CD4-positive, alpha-beta T cell (primary cell): ENCODE measurements at regions not wholly inside any gene's neighbourhood (a gene's known extent, or its start where the extent isn't known, plus 50 kb on each side); places are given as distances from the start of the nearest gene placed in this dataset.
"Not testable (repeated sequence)": the region's sequence is repeated elsewhere in the genome, so short reads cannot be mapped to it uniquely, and the experiment has no call there.

Experiments used
- ATAC-seq: fragments of 200-7000 bp; cut with Tn5 transposase; one replicate; pipeline ENCODE4 v1.10.0; 2022; ENCODE audit warnings: mild to moderate bottlenecking; ENCODE audit not compliant: poor library complexity
- CTCF ChIA-PET: fragments of 350-600 bp; sonication (Branson Sonifier 250); formaldehyde crosslinking; loops from one replicate; lab custom pipeline; 2021; ENCODE audit warnings: antibody characterized with exemption, inconsistent platforms; lab: Charles Lee
- POLR2A ChIA-PET: fragments of 350-600 bp; sonication (Branson Sonifier 250); formaldehyde crosslinking; loops from one replicate; lab custom pipeline; 2021; ENCODE audit warnings: antibody characterized with exemption, inconsistent platforms; lab: Charles Lee
- DNase-seq, 14 experiments: peaks; one replicate each; pipeline ENCODE4 v3.0.0-alpha.2; 2013 to 2020; ENCODE audit warnings: mixed read lengths in 2 of 14
- H3K27ac ChIP-seq, 2 donors: one replicate each; pipeline versions ENCODE4 v1.5.1 to v1.7.0; 2013; ENCODE audit warnings: low read length in 2 of 2, low read depth in 1 of 2, mild to moderate bottlenecking in 1 of 2
- H3K27me3 ChIP-seq, 2 experiments: 1 replicate in 1 of 2; 2 replicates in 1 of 2; pipeline versions ENCODE4 v1.6.1 to v1.7.0; 2013; ENCODE audit warnings: low read length in 2 of 2, control low read depth in 1 of 2, mild to moderate bottlenecking in 1 of 2, moderate library complexity in 1 of 2; ENCODE audit not compliant: insufficient read depth in 2 of 2, control insufficient read depth in 1 of 2
- H3K36me3 ChIP-seq: one replicate; pipeline ENCODE4 v1.6.1; 2013; ENCODE audit warnings: low read length, control low read depth; ENCODE audit not compliant: insufficient read depth
- H3K4me1 ChIP-seq: one replicate; pipeline ENCODE4 v1.6.1; 2013; ENCODE audit warnings: low read length, control low read depth; ENCODE audit not compliant: insufficient read depth
- H3K4me3 ChIP-seq: one replicate; pipeline ENCODE4 v1.5.1; 2013; ENCODE audit warnings: mild to moderate bottlenecking, low read length, moderate library complexity
- H3K9me3 ChIP-seq, 2 experiments: 1 replicate in 1 of 2; 2 replicates in 1 of 2; pipeline versions ENCODE4 v1.6.1 to v1.7.0; 2013; ENCODE audit warnings: low read length in 2 of 2, mild to moderate bottlenecking in 2 of 2, control low read depth in 1 of 2, moderate library complexity in 1 of 2; ENCODE audit not compliant: control insufficient read depth in 1 of 2, insufficient read depth in 1 of 2
- H3K27ac Mint-ChIP-seq: one replicate; pipeline ENCODE4 v1.8.0; 2020; ENCODE audit warnings: mixed read lengths
- H3K27me3 Mint-ChIP-seq: one replicate; pipeline ENCODE4 v1.8.0; 2021; ENCODE audit warnings: mixed read lengths
- H3K36me3 Mint-ChIP-seq: one replicate; pipeline ENCODE4 v1.8.0; 2021; ENCODE audit warnings: low read depth, mixed read lengths
- H3K4me1 Mint-ChIP-seq: one replicate; pipeline ENCODE4 v1.8.0; 2021; ENCODE audit warnings: low read depth, mixed read lengths
- H3K4me3 Mint-ChIP-seq: one replicate; pipeline ENCODE4 v1.8.0; 2020; ENCODE audit warnings: mild to moderate bottlenecking, mixed read lengths
- H3K9me3 Mint-ChIP-seq: one replicate; pipeline ENCODE4 v1.8.0; 2020; ENCODE audit warnings: mixed read lengths
- CTCF ChIP-seq: fragments of 200-600 bp; IDR thresholded peaks from one replicate; pipeline ENCODE4 v1.8.0; 2022; ENCODE audit warnings: antibody characterized with exemption, mild to moderate bottlenecking
- intact Hi-C, 2 experiments: fragments of 100-400 bp; cut with DNase I in 1 of 2; cut with micrococcal nuclease in 1 of 2; formaldehyde crosslinking; loops; one replicate each; pipeline versions ENCODE4 v1.15.1 to v1.9.0; 2023 to 2025; cut with DNase I, micrococcal nuclease

GRCh38 chr3:16075647-16076046, 98.8 kb upstream of the GALNT15 start:
- H3K9me3 Mint-ChIP-seq = peaks cover 2% of the 10 kb centered on the region
- peaks cover 2% of the 10 kb centered on the region for H3K36me3 Mint-ChIP-seq
- TF ChIP-seq CTCF = no peak
- no peak overlapping the region for H3K27ac ChIP-seq
- ChIA-PET POLR2A (no interaction called here), CTCF (no interaction called here)
- intact Hi-C loops = no loop called here
- H3K9me3 ChIP-seq = peaks cover 0 to 3% of the 10 kb centered on the region in 2 experiments
- no peak for DNase-seq
- no peak overlapping the region for H3K4me3 ChIP-seq
- no peaks in the 10 kb centered on the region for H3K36me3 ChIP-seq
- H3K27me3 ChIP-seq = no peaks in the 10 kb centered on the region
- H3K4me1 ChIP-seq = no peaks in the 10 kb centered on the region
- peaks cover 3% of the 10 kb centered on the region for H3K27me3 Mint-ChIP-seq
- no peak overlapping the region for H3K4me3 Mint-ChIP-seq
- ATAC-seq = no peak
- no peaks in the 10 kb centered on the region for H3K4me1 Mint-ChIP-seq
- no peak overlapping the region for H3K27ac Mint-ChIP-seq

- Mint-ChIP-seq H3K4me1 (no peaks in the 10 kb centered on the region), H3K4me3 (no peak overlapping the region), H3K27me3 (peaks cover 3% of the 10 kb centered on the region), H3K36me3 (peaks cover 9% of the 10 kb centered on the region), H3K27ac (no peak overlapping the region), H3K9me3 (peaks cover 3% of the 10 kb centered on the region)
- no peaks in the 10 kb centered on the region for H3K27me3 ChIP-seq
- no peaks in the 10 kb centered on the region for H3K4me1 ChIP-seq
- ATAC-seq (no peak), DNase-seq (no peak)
- ChIA-PET POLR2A (no interaction called here), CTCF (no interaction called here)
- no peak overlapping the region for H3K27ac ChIP-seq
- H3K4me3 ChIP-seq = no peak overlapping the region
- H3K9me3 ChIP-seq = peaks cover 3 to 12% of the 10 kb centered on the region in 2 experiments
- no peak for TF ChIP-seq CTCF
- no peaks in the 10 kb centered on the region for H3K36me3 ChIP-seq
- intact Hi-C loops = no loop called here
Observed at GRCh38 chr3:16076564-16076963, 97.9 kb upstream of the GALNT15 start.

- H3K4me1 ChIP-seq, ATAC-seq, intact Hi-C loops, H3K4me3 ChIP-seq, H3K4me1 Mint-ChIP-seq, H3K27me3 Mint-ChIP-seq, H3K4me3 Mint-ChIP-seq, CTCF ChIA-PET, H3K27ac ChIP-seq, H3K9me3 Mint-ChIP-seq, DNase-seq, H3K36me3 ChIP-seq, H3K27me3 ChIP-seq, H3K36me3 Mint-ChIP-seq, POLR2A ChIA-PET, H3K27ac Mint-ChIP-seq: not testable (repeated sequence)
- H3K9me3 ChIP-seq = peaks cover 6 to 18% of the 10 kb centered on the region in 2 experiments
Observed at GRCh38 chr3:16077146-16077545, 97.3 kb upstream of the GALNT15 start.

- DNase-seq, CTCF ChIA-PET, ATAC-seq, H3K4me1 ChIP-seq, H3K27me3 Mint-ChIP-seq, intact Hi-C loops, POLR2A ChIA-PET, H3K4me3 Mint-ChIP-seq, H3K36me3 Mint-ChIP-seq, H3K27me3 ChIP-seq, H3K27ac ChIP-seq, H3K9me3 Mint-ChIP-seq, H3K27ac Mint-ChIP-seq, H3K4me3 ChIP-seq, H3K36me3 ChIP-seq, H3K4me1 Mint-ChIP-seq: not testable (repeated sequence)
- H3K9me3 ChIP-seq = peaks cover 6 to 23% of the 10 kb centered on the region in 2 experiments
Observed at GRCh38 chr3:16077681-16078080, 96.8 kb upstream of the GALNT15 start.
